Upper lobe of left lung (tissue), 6 donors: ENCODE measurements at regions not wholly inside any gene's neighbourhood (a gene's known extent, or its start where the extent isn't known, plus 50 kb on each side); places are given as distances from the start of the nearest gene placed in this dataset.

Experiments used
- ATAC-seq, 2 donors: fragments of 200-7000 bp; cut with Tn5 transposase; one replicate each; pipeline ENCODE4 v1.9.1; 2022; ENCODE audit warnings: mild to moderate bottlenecking in 2 of 2, moderate library complexity in 2 of 2; ENCODE audit not compliant: low FRiP score in 2 of 2
- DNase-seq, 2 donors: peaks; one replicate each; pipeline ENCODE4 v3.0.0-alpha.2; 2019 to 2020
- H3K27ac ChIP-seq, 4 donors: fragments of 200-600 bp; sonication (generic); one replicate each; pipeline ENCODE4 v1.5.1; 2016 to 2019
- H3K27me3 ChIP-seq, 4 donors: fragments of 200-600 bp; sonication (generic); one replicate each; pipeline ENCODE4 v1.5.1; 2017 to 2019
- H3K36me3 ChIP-seq, 4 donors: fragments of 200-600 bp; sonication (generic); one replicate each; pipeline ENCODE4 v1.5.1; 2016 to 2019
- H3K4me1 ChIP-seq, 4 donors: fragments of 200-600 bp; sonication (generic); one replicate each; pipeline ENCODE4 v1.5.1; 2018 to 2019
- H3K4me3 ChIP-seq, 4 donors: fragments of 200-600 bp; sonication (generic); one replicate each; pipeline ENCODE4 v1.5.1; 2017 to 2019; ENCODE audit warnings: mild to moderate bottlenecking in 2 of 4, moderate library complexity in 1 of 4
- H3K9me3 ChIP-seq, 4 donors: fragments of 200-600 bp; sonication (generic); one replicate each; pipeline ENCODE4 v1.5.1; 2018 to 2019
- CTCF ChIP-seq, 6 experiments: fragments of 450-650 bp in 4 of 6; fragments of 200-600 bp in 2 of 6; sonication (generic) in 2 of 6; IDR thresholded peaks; one replicate each; pipeline ENCODE4 v1.5.1; 2016 to 2019; ENCODE audit warnings: antibody characterized with exemption in 6 of 6
- EP300 ChIP-seq, 4 donors: sonication (generic); formaldehyde crosslinking; IDR thresholded peaks; one replicate each; pipeline ENCODE4 v1.5.1; 2017; ENCODE audit warnings: antibody characterized with exemption in 4 of 4, control low read depth in 2 of 4
- POLR2A ChIP-seq, 4 donors: fragments of 450-650 bp; IDR thresholded peaks; one replicate each; pipeline ENCODE4 v1.5.1; 2016 to 2017; ENCODE audit warnings: antibody characterized with exemption in 4 of 4, mild to moderate bottlenecking in 2 of 4
- POLR2AphosphoS5 ChIP-seq, 2 donors: sonication (generic); formaldehyde crosslinking; IDR thresholded peaks; one replicate each; pipeline ENCODE4 v1.5.1; 2017; ENCODE audit warnings: antibody characterized with exemption in 2 of 2
- WGBS, 2 donors: methylation state at CpG; one replicate each; pipeline ENCODE4 v1.1.5; 2017 to 2018; 5-methylcytosine and 5-hydroxymethylcytosine counted together
- donor health status: DM: no; HTN: no; CAD: no; lungs with moderate emphysema.
- donor health status: DM: no; HTN: yes; CAD: no; lungs with severe emphysema.

GRCh38 chr1:232576537-232576936 is 53.4 kb downstream of the SIPA1L2 start:
- no peak overlapping the region for H3K4me3 ChIP-seq
- H3K4me1 ChIP-seq: peaks cover 33 to 63% (median 49%) of the 10 kb centered on the region in 4 donors
- ATAC-seq (no peak), DNase-seq (no peak)
- TF ChIP-seq POLR2AphosphoS5 (IDR thresholded peaks at IDR 0.05) (no peak), CTCF (IDR thresholded peaks at IDR 0.05) (no peak), EP300 (IDR thresholded peaks at IDR 0.05) (no peak), POLR2A (IDR thresholded peaks at IDR 0.05) (no peak)
- no peaks in the 10 kb centered on the region for H3K36me3 ChIP-seq
- peak overlapping the region; percentile 10 to 86 (median 52) for H3K27ac ChIP-seq
- H3K27me3 ChIP-seq: no peaks in the 10 kb centered on the region
- H3K9me3 ChIP-seq: no peaks in the 10 kb centered on the region
- WGBS, 2 donors: 36 to 60% methylated on average over 8 of the region's 8 CpGs

GRCh38 chr1:232575763-232576040 is 54.2 kb downstream of the SIPA1L2 start:
- no peaks in the 10 kb centered on the region for H3K36me3 ChIP-seq
- ATAC-seq (no peak), DNase-seq (no peak)
- no peaks in the 10 kb centered on the region for H3K9me3 ChIP-seq
- TF ChIP-seq CTCF (IDR thresholded peaks at IDR 0.05): no peak
- no peak for TF ChIP-seq POLR2AphosphoS5 (IDR thresholded peaks at IDR 0.05)
- TF ChIP-seq EP300 (IDR thresholded peaks at IDR 0.05): no peak
- TF ChIP-seq POLR2A (IDR thresholded peaks at IDR 0.05): no peak
- no peaks in the 10 kb centered on the region for H3K27me3 ChIP-seq
- WGBS, 2 donors: 68 to 87% methylated on average over 5 of the region's 5 CpGs
- H3K4me1 ChIP-seq: peaks cover 33 to 58% (median 48%) of the 10 kb centered on the region in 4 donors
- H3K27ac ChIP-seq: peak overlapping the region in 3 of 4 donors; percentile 20 to 86 (median 35)
- H3K4me3 ChIP-seq: no peak overlapping the region

GRCh38 chr1:232574889-232575762 is 54.8 kb downstream of the SIPA1L2 start:
- no peaks in the 10 kb centered on the region for H3K27me3 ChIP-seq
- WGBS, 2 donors: 43 to 47% methylated on average over 12 of the region's 12 CpGs
- peaks cover 30 to 54% (median 45%) of the 10 kb centered on the region in 4 donors for H3K4me1 ChIP-seq
- peak overlapping the region in 1 of 4 donors; percentile 22 for H3K4me3 ChIP-seq
- H3K9me3 ChIP-seq: no peaks in the 10 kb centered on the region
- TF ChIP-seq POLR2A (IDR thresholded peaks at IDR 0.05): no peak
- no peak for TF ChIP-seq CTCF (IDR thresholded peaks at IDR 0.05)
- TF ChIP-seq EP300 (IDR thresholded peaks at IDR 0.05): no peak
- TF ChIP-seq POLR2AphosphoS5 (IDR thresholded peaks at IDR 0.05): no peak
- H3K36me3 ChIP-seq: no peaks in the 10 kb centered on the region
- DNase-seq (no peak), ATAC-seq (no peak)
- peak overlapping the region; percentile 20 to 86 (median 34) for H3K27ac ChIP-seq

DNA sequence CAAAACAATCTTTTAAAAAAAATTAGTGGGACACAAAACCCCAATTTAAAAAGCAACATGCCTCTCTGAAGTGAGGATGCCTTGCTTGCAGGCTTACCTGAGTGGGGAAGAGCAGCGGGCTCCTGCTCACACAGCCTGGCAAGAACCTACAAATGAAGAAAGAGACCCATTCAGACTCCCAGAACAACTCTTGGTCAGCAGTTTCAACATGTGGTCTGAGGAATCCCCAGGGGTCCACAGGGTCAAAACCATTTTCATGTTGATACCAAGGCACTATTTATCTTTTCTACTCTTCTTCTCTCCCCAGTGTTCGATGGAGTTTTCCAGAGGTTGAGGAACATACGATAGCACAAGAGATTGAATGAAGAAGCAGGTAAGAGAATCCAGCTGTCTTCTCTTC is 55.9 kb downstream of the SIPA1L2 start:
- Histone ChIP-seq H3K9me3 (no peaks in the 10 kb centered on the region), H3K27ac (peak overlapping the region in 1 of 4 donors; percentile 8), H3K36me3 (no peaks in the 10 kb centered on the region), H3K27me3 (no peaks in the 10 kb centered on the region), H3K4me3 (no peak overlapping the region), H3K4me1 (peaks cover 26 to 52% (median 42%) of the 10 kb centered on the region in 4 donors)
- DNase-seq (no peak), ATAC-seq (no peak)
- TF ChIP-seq CTCF (IDR thresholded peaks at IDR 0.05) (no peak), EP300 (IDR thresholded peaks at IDR 0.05) (no peak), POLR2A (IDR thresholded peaks at IDR 0.05) (no peak), POLR2AphosphoS5 (IDR thresholded peaks at IDR 0.05) (no peak)
- 88 to 99% methylated on average over 3 of the region's 3 CpGs for WGBS, 2 donors

DNA sequence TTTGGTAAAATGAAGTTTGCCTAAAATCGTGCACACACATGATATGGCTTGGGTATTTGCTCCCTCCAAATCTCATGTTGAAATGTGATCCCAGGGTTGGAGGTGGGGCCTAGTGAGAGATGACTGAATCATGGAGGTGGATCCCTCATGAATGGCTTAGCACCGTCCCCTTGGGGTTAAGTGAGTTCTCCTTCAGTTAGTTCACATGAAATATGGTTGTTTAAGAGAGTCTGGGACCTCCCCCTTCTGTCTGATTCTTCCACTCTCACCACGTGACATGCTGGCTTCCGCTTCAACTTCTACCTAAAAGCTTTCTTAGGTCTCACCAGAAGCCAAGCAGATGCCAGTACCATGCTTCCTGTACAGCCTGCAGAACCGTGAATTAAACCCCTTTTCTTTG is 58.4 kb downstream of the SIPA1L2 start:
- ATAC-seq (no peak), DNase-seq (no peak)
- no peaks in the 10 kb centered on the region for H3K9me3 ChIP-seq
- H3K4me1 ChIP-seq: peaks cover 24 to 40% (median 31%) of the 10 kb centered on the region in 4 donors
- H3K4me3 ChIP-seq: no peak overlapping the region
- WGBS, 2 donors: 81% methylated on average over 5 of the region's 5 CpGs
- no peaks in the 10 kb centered on the region for H3K36me3 ChIP-seq
- no peak overlapping the region for H3K27ac ChIP-seq
- H3K27me3 ChIP-seq: no peaks in the 10 kb centered on the region
- TF ChIP-seq POLR2A (IDR thresholded peaks at IDR 0.05): no peak
- TF ChIP-seq CTCF (IDR thresholded peaks at IDR 0.05): no peak
